ENCODE measurements at regions not wholly inside any gene's neighbourhood (a gene's known extent, or its start where the extent isn't known, plus 50 kb on each side); places are given as distances from the start of the nearest gene placed in this dataset.

DNA sequence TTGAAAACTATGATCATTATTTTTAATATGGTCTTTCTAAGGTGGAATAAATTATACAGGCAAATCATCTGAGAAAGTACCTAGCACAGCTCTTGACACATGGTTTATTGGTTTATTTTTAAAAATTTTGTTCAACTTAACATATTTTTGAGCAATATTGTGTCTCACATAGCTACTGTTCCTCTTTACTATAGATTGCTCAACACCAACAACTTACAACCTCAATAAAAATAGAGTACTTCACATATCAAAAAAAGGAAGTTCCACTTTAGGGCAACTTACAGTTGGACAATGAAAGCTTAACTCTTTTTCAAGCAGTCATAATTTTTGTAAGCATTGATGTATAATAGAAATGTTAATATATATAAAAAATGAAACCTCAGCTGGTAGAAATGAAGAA, 440.9 kb upstream of the UBE2E3 start:
- no peak for TF ChIP-seq MXI1 (IDR thresholded peaks at IDR 0.05; ENCODE audit: borderline replicate concordance, low read depth, low read length)
- no peak for TF ChIP-seq RAD21 (IDR thresholded peaks at IDR 0.05; ENCODE audit: low read length)
- TF ChIP-seq CHD1 (IDR thresholded peaks at IDR 0.05; ENCODE audit: low read depth, low read length) = no peak
- TF ChIP-seq CTCF (conservative IDR thresholded peaks at IDR 0.05; ENCODE audit: low read depth, low read length) = no peak
- TF ChIP-seq RCOR1 (IDR thresholded peaks at IDR 0.05; ENCODE audit: insufficient replicate concordance, low read length) = no peak
